ENCODE measurements at regions not wholly inside any gene's neighbourhood (a gene's known extent, or its start where the extent isn't known, plus 50 kb on each side); places are given as distances from the start of the nearest gene placed in this dataset.

- DNase-seq (ENCODE audit: low spot score) = no peak
Measured at GRCh38 chr5:173800340-173800739, 87.8 kb upstream of the CPEB4 start.

DNA sequence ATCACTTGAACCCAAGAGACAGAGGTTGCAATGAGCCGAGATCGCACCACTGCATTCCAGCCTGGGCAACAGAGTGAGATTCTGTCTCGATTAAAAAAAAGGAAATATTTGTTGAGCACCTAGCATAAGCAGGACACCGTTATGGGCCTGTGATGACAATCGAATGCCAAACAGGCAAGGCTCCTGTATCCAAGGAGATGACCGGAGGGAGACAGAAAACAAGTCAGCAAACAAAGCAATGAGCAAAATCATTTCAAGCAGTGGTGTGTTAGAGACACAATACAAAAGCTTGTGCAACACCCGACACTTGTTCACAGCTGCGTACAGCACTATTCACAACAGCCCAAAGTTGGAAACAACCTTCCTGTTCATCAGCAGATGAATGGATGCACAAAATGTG lies 87.1 kb upstream of the CPEB4 start:
- DNase-seq (ENCODE audit: low spot score) = no peak

- DNase-seq (ENCODE audit: low spot score) = no peak
Measured at GRCh38 chr5:173802670-173803165, 85.4 kb upstream of the CPEB4 start.

DNA sequence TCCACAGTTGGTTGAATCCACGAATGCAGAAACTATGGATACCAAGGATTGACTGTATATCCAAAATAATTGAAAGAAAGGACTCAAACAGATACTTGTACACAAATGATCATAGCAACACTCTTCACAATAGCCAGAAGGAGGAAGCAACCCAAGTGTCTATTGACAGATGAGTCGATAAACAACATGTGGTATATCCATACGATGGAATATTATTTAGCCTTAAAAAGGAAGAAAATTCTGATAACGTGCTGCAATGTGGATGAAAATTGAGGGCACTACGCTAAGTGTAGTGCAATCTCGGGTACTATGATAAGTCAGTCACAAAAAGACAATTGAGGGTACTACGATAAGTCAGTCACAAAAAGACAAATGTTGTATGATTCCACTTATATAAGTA lies 83.6 kb upstream of the CPEB4 start:
- no peak for DNase-seq (ENCODE audit: low spot score)

GRCh38 chr5:173806270-173807035 lies 81.7 kb upstream of the CPEB4 start:
- DNase-seq (ENCODE audit: low spot score) = no peak

- DNase-seq (ENCODE audit: low spot score) = no peak
Measured at GRCh38 chr5:173807181-173807655, 80.9 kb upstream of the CPEB4 start.

DNA sequence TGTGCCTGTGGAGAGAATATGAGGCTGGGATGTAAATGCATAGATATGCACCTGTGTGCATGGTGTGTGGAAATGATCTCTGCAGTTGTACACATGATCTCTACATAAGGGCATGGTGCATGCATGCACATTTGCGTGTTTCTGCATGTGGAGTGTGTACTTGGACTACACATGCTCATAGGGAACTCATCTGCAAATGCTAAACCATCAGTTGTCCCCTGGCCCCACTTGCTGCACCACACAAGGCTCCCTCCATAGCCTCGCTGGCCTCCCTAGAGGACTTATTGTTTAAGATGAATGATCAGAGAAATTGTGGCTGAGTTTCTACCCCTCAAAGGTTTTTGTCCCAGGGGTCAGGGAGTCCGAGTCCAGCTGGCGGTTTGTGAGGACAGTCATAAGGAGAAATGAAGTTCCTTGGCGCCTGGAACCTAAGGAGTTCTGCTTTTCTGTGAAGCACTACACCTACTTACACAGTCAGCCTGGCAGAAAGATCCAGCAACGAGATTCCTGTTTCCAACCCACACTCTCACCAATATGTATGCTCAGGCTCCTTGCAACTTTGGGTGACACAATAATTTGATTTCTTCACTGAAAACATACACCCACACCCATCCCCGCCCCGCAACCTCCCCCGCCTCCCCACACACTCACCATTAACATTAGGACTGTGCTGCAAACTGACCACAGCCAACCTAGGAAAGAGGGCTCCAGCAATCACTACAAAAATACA lies 79.9 kb upstream of the CPEB4 start:
- no peak for DNase-seq (ENCODE audit: low spot score)

DNA sequence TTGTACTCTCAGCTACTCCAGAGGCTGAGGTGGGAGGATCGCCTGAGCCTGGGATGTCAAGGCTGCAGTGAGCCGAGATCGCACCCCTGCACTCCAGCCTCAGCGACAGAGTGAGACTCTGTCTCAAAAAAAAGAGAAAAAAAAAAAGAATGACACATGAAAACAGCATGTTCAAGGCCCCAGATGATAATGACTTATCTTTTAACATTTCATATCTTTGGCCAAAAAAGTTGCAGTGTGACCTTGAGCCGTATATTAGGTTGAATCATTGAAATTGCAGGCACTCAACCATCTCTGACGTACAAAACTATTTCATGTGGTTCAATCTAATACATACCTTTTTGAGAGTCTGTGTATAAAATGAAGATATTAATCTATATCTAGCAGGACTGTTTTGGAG lies 79.1 kb upstream of the CPEB4 start:
- no peak for DNase-seq (ENCODE audit: low spot score)

DNA sequence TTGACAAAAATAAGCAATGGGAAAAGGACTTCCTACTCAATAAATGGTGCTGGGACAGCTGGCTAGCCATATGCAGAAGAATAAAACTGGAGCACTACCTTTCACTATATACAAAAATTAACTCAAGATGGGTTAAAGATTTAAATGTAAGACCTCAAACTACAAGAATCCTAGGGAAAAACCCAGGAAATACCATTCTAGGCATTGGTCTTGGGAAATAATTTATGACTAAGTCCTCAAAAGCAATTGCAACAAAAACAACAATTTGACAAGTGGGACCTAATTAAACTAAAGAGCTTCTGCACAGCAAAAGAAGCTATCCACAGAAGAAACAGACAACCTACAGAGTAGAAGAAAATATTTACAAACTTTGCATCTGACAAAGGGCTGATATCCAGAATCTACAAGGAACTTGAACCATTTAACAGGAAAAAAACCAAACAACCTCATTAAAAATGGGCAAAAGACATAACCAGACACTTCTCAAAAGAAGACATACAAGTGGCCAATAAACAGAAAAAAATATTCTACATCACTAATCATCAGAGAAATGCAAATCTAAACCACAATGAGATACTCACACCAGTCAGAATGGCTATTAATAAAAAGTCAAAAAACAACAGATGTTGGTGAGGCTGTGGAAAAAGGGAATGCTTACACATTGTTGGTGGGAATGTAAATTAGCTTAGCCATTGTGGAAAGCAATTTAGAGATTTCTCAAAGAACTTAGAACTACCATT lies 75.2 kb upstream of the CPEB4 start:
- peak; percentile 60 for DNase-seq (ENCODE audit: low spot score)

- no peak for DNase-seq (ENCODE audit: low spot score)
Measured at GRCh38 chr5:173814053-173814452, 74.1 kb upstream of the CPEB4 start.

GRCh38 chr5:173815571-173815970 lies 72.6 kb upstream of the CPEB4 start:
- DNase-seq (ENCODE audit: low spot score) = no peak

- no peak for DNase-seq (ENCODE audit: low spot score)
Measured at GRCh38 chr5:173816728-173817127, 71.4 kb upstream of the CPEB4 start.

DNA sequence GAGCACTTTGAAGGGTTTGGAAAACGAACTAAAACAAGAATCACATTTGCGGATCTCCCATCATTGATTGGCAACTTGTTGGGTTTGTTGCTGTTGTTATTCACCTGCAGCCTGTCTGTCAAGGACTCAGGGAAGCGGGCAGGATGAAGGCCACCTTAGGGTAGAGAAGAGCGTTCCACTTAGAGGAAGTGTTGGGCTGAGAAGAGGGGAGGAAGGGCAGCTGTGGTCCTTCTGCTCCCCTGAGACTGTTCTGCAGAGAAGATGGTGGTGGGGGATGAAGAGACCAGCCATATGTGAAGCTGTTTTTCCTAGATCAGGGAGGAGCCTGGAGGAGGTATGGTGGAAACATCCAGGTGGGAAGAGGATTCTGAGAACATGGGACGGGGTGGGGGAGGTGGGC lies 70.6 kb upstream of the CPEB4 start:
- no peak for DNase-seq (ENCODE audit: low spot score)

GRCh38 chr5:173819521-173819920 lies 68.6 kb upstream of the CPEB4 start:
- DNase-seq (ENCODE audit: low spot score) = no peak

- DNase-seq (ENCODE audit: low spot score) = no peak
Measured at GRCh38 chr5:173823274-173823644, 64.9 kb upstream of the CPEB4 start.

- peak; percentile 92 for DNase-seq (ENCODE audit: low spot score)
Measured at GRCh38 chr5:173823721-173824567, 64.2 kb upstream of the CPEB4 start.

GRCh38 chr5:173825215-173825865 lies 62.8 kb upstream of the CPEB4 start:
- peak; percentile 58 for DNase-seq (ENCODE audit: low spot score)

GRCh38 chr5:173826086-173826427 lies 62.1 kb upstream of the CPEB4 start:
- no peak for DNase-seq (ENCODE audit: low spot score)

DNA sequence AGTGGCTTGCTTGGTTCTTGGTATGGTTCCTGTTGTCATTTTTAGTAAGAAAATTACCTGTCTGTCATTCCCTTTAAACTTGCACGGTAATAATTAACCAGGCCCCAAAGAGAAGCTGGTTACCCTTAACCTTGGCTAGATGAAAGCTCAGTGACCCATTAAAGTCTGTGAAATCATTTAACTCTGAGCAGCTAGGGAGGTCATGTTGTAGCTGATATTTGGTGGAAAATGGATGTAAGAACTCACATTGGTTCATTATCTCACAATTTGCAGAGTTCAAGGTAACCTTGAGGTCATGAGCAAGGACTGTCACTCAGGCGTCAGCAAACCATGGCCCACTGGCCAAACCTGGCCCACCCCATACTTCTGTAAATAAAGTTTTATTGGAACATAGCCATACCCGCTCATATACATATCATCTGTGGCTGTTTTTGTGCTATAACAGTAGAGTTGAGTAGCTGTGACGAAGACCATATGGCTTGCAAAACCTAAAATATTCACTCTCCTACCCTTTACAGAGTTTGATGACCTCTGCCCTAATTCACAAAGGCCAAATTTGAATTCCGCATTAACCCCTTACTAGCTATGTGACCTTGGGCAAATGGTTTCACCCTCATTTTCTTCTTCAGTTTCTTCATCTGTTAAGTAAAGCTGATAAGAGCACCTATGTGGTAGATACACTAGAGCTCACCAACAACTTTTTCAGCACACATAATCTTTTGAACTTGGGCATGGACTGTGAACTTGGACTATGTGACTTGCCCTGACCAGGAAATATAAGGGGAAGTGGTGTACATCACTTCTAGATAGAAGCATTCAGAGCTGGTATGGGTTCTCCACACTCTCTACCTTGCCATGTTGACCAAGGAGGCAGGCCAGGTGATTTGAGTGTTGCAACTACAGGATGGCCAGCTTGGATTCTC lies 61.5 kb upstream of the CPEB4 start:
- no peak for DNase-seq (ENCODE audit: low spot score)

GRCh38 chr5:173828952-173829351 lies 59.2 kb upstream of the CPEB4 start:
- DNase-seq (ENCODE audit: low spot score) = no peak
